Activated T-cell treated with anti-CD3 and anti-CD28 coated beads, Interleukin-2, amount 50 U/mL, for 4 hours (primary cell): ENCODE measurements at regions not wholly inside any gene's neighbourhood (a gene's known extent, or its start where the extent isn't known, plus 50 kb on each side); places are given as distances from the start of the nearest gene placed in this dataset.
"Not testable (repeated sequence)": the region's sequence is repeated elsewhere in the genome, so short reads cannot be mapped to it uniquely, and the experiment has no call there.

Experiments used
- ATAC-seq, 2 donors: fragments of 200-7000 bp; cut with Tn5 transposase; one replicate each; pipeline ENCODE4 v1.10.0; 2021
- DNase-seq: peaks from one replicate; pipeline ENCODE4 v3.0.0-alpha.2; 2020
- H3K27me3 Mint-ChIP-seq: one replicate; pipeline ENCODE4 v1.8.0; 2021; ENCODE audit warnings: low read depth, mixed read lengths
- H3K36me3 Mint-ChIP-seq: one replicate; pipeline ENCODE4 v1.8.0; 2022; ENCODE audit warnings: mixed read lengths; ENCODE audit not compliant: insufficient read depth
- H3K4me1 Mint-ChIP-seq: one replicate; pipeline ENCODE4 v1.8.0; 2021; ENCODE audit warnings: low read depth, mixed read lengths
- H3K4me3 Mint-ChIP-seq: one replicate; pipeline ENCODE4 v1.8.0; 2021; ENCODE audit warnings: mild to moderate bottlenecking, moderate library complexity, mixed read lengths
- H3K9me3 Mint-ChIP-seq: one replicate; pipeline ENCODE4 v1.8.0; 2021; ENCODE audit warnings: mixed read lengths

DNA sequence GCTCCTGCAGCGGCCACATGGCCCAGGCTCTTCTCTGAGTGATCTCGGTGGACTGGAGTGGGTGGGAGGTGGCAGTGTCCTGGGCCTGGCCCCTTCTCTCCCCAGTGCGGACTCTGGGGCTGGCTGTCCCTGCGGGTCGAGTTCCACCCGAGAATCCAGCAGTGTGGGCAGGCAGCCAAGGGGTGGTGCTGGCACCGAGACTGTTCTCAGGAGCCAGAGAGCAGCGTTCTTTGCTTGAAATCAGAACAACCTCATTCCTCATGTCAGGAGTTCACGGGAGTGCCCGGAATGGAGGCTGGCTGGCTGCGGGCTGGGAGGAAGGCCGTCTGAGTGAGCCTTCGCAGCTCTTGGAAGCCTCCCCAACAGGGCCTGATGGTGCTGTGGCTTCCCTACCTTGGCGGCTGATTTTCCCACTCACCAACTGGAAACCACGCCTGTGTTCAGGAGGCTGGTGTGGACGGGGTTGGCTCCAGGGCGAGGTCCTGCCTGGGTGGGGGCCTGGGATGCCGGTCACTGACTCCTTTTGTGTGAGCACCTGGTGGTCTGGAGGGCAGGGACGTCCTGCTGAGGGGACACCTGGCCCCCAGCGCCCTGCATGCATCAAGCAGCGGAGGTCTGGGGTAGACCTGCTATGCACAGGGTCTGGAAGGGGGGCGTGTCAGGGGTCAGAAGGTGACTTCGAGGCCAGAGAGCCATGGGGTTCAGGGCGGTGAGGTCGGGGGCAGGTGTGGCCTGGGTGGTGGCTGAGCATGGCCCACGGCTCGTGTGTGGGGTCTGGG is 137.6 kb downstream of the TMEM121 start:
- not testable (repeated sequence) for H3K4me1 Mint-ChIP-seq, H3K4me3 Mint-ChIP-seq, ATAC-seq, H3K27me3 Mint-ChIP-seq, DNase-seq, H3K36me3 Mint-ChIP-seq
- peaks cover 10% of the 10 kb centered on the region for H3K9me3 Mint-ChIP-seq

DNA sequence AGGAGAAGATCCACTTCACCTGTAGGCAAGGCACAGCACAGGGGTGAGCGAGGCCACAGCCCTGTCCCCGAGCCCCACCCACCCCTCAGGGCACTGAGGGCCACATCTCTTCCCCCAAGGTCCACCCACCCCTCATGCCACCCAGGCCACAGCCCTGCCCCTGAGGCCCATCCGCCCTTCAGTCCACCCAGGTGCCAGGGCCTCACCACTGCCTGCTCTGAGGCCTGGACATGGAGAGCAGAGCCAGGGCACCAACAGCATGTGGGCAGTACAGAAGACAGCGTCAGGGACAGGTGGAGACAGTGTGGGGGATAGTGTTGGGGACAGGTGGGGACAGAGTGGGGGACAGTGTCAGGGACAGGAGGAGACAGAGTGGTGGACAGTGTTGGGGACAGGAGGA is 138.3 kb downstream of the TMEM121 start:
- Mint-ChIP-seq H3K9me3 (peaks cover 8% of the 10 kb centered on the region), H3K4me1 (no peaks in the 10 kb centered on the region), H3K4me3 (no peak overlapping the region), H3K27me3 (peaks cover 9% of the 10 kb centered on the region), H3K36me3 (no peaks in the 10 kb centered on the region)
- DNase-seq, result no peak
- no peak for ATAC-seq

DNA sequence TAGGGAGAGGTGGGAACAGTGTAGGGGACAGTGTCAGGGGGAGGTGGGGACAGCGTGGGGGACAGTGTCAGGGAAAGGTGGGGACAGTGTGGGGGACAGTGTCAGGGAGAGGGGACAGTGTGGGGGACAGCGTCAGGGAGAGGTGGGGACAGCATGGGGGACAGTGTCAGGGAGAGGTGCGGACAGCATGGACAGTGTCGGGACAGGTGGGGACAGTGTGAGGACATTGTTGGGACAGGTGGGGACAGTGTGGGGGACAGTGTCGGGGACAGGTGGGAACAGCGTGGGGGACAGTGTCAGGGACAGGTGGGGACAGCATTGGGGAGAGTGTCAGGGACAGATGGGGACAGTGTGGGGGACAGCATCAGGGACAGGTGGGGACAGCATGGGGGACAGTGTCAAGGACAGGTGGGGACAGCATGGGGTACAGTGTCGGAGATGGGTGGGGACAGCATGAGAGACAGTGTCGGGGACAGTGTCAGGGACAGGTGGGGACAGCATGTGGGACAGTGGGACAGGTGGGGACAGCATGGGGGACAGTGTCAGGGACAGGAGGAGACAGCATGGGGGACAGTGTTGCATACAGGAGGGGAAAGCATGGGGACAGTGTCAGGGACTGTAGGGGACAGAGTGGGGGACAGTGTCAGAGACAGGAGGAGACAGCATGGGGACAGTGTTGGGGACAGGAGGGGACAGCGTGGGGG is 139.0 kb downstream of the TMEM121 start:
- peaks cover 6% of the 10 kb centered on the region for H3K27me3 Mint-ChIP-seq
- DNase-seq (no peak), ATAC-seq (no peak)
- peaks cover 1% of the 10 kb centered on the region for H3K9me3 Mint-ChIP-seq
- H3K4me3 Mint-ChIP-seq, result no peak overlapping the region
- H3K36me3 Mint-ChIP-seq, result no peaks in the 10 kb centered on the region
- no peaks in the 10 kb centered on the region for H3K4me1 Mint-ChIP-seq

DNA sequence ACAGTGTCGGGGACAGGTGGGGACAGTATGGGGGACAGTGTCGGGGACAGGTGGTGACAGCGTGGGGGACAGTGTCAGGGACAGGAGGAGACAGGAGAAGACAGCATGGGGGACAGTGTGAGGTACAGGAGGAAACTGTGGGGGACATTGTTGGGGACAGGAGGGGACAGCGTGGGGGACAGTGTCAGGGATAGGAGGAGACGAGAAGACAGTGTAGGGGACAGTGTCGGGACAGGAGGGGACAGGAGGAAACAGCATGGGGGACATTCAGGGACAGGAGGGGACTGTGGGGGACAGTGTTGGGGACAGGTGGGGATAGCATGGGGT is 139.5 kb downstream of the TMEM121 start:
- peaks cover 3% of the 10 kb centered on the region for H3K27me3 Mint-ChIP-seq
- no peaks in the 10 kb centered on the region for H3K36me3 Mint-ChIP-seq
- no peaks in the 10 kb centered on the region for H3K4me1 Mint-ChIP-seq
- H3K9me3 Mint-ChIP-seq, result no peaks in the 10 kb centered on the region
- DNase-seq (no peak), ATAC-seq (no peak)
- H3K4me3 Mint-ChIP-seq, result no peak overlapping the region

DNA sequence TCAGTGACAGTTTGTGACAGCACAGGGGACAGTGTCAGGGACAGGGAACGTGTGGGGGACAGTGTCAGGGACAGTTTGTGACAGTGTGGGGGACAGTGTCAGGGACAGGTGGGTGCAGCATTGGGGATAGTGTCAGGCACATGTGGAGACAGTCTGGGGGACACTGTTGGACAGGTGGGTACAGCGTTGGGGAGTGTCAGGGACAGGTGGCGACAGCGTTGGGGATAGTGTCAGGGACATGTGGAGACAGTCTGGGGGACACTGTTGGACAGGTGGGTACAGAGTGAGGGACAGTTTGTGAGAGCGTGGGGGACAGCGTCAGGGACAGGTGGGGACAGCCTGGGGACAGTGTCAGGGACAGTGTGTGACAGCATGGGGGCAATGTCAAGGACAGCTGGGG is 140.0 kb downstream of the TMEM121 start:
- Mint-ChIP-seq H3K27me3 (peaks cover 3% of the 10 kb centered on the region), H3K36me3 (no peaks in the 10 kb centered on the region), H3K4me3 (no peak overlapping the region), H3K9me3 (no peaks in the 10 kb centered on the region), H3K4me1 (no peaks in the 10 kb centered on the region)
- ATAC-seq (no peak), DNase-seq (no peak)

DNA sequence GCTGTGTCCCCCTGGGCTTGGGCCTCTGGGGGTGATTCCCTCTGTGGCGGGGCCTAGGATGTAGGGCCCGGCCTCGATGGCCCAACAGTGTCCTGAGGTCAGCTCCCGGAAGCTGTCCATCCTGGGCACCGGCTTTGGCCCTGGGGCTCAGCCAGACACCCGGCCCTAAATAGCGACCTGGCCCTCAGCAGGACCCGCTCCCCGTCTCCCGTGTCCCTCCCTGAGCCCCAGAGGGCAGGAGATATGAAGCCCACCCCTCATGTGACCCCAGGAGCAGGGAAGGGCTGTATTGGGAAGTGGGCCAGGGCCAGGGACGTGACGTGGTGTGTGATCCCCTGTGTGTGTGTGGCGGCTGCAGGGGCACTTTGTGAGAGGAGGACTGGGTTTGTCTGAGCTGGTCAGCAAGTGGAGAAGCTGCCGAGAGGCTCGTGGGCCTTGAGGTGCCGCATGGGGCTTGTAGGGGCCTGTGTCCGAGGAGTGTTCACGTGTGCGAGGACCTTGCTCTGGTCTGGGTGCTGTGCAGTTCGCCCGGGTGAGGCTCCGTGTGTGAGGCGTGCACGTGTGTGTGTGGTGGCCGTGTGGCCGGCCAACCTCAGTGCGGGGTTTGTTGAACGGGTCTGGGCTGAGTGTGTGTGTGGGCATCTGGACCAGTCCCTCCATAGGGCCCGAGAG is 140.7 kb downstream of the TMEM121 start:
- not testable (repeated sequence) for H3K9me3 Mint-ChIP-seq, H3K36me3 Mint-ChIP-seq, ATAC-seq, H3K27me3 Mint-ChIP-seq, H3K4me1 Mint-ChIP-seq, DNase-seq, H3K4me3 Mint-ChIP-seq

DNA sequence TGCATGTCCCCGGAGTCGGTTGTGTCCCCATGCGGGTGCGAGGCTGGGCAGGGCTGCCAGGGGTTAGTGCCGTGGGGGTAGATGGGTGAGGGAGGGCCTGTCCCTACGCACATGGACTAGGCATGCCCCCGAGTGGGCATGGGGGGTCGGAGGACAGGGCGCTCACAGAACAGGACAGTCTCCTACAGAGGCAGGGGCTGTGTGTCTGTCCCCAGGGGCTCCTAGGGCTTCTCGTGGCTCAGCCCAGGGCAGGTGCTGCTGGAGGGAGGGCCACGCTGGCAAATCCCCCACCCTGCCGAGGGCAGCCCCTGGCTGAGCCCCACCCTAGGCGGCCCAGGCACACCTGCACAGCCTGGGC is 141.3 kb downstream of the TMEM121 start:
- not testable (repeated sequence) for H3K27me3 Mint-ChIP-seq, H3K4me1 Mint-ChIP-seq, H3K9me3 Mint-ChIP-seq, ATAC-seq, H3K4me3 Mint-ChIP-seq, DNase-seq, H3K36me3 Mint-ChIP-seq

DNA sequence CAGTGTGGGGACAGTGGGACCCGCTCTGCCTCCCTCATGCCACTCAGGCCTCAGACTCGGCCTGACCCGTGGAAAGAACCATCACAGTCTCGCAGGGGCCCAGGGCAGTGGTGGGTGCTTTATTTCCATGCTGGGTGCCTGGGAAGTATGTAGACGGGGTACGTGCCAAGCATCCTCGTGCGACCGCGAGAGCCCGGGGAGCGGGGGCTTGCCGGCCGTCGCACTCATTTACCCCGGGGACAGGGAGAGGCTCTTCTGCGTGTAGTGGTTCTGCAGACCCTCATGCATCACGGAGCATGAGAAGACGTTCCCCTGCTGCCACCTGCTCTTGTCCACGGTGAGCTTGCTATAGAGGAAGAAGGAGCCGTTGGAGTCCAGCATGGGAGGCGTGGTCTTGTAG is 141.6 kb downstream of the TMEM121 start:
- not testable (repeated sequence) for H3K9me3 Mint-ChIP-seq, ATAC-seq, DNase-seq, H3K36me3 Mint-ChIP-seq, H3K4me3 Mint-ChIP-seq, H3K27me3 Mint-ChIP-seq, H3K4me1 Mint-ChIP-seq

DNA sequence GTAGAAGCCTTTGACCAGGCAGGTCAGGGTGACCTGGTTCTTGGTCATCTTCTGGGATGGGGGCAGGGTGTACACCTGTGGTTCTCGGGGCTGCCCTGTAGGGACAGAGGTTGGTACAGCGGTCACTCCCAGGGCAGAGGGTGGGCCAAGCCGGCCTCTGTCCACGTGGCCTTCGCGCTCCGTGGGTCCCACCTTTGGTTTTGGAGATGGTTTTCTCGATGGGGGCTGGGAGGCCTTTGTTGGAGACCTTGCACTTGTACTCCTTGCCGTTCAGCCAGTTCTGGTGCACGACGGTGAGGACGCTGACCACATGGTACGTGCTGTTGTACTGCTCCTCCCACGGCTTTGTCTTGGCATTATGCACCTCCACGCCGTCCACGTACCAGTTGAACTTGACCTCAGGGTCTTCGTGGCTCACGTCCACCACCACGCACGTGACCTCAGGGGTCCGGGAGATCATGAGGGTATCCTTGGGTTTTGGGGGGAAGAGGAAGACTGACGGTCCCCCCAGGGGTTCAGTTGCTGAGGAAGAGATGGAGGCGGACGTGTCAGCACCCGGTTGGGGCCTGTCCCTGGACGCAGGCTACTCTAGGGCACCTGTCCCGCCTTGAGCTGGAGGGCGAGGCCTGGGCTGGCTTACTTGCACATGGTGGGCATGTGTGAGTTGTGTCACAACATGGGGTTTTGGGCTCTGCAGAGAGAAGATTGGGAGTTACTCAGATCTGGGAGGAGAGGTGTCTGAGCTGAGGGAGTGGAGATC is 142.3 kb downstream of the TMEM121 start:
- H3K4me1 Mint-ChIP-seq, H3K36me3 Mint-ChIP-seq, ATAC-seq, H3K9me3 Mint-ChIP-seq, H3K4me3 Mint-ChIP-seq, DNase-seq, H3K27me3 Mint-ChIP-seq: not testable (repeated sequence)

DNA sequence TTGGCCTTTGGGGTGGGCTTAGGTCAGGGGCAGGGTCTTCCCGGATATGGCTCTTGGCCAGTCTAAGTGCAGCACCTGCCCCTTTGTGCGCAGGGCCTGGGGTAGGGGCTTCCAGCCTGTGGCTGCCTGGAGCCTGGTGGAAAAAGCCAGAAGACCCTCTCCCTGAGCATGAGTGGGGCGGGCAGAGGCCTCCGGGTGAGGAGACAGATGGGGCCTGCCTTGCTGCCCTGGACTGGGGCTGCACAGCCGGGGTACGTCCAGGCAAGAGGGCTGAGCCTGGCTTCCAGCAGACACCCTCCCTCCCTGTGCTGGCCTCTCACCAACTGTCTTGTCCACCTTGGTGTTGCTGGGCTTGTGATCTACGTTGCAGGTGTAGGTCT is 142.8 kb downstream of the TMEM121 start:
- H3K4me1 Mint-ChIP-seq, H3K4me3 Mint-ChIP-seq, DNase-seq, H3K9me3 Mint-ChIP-seq, ATAC-seq, H3K36me3 Mint-ChIP-seq, H3K27me3 Mint-ChIP-seq: not testable (repeated sequence)

DNA sequence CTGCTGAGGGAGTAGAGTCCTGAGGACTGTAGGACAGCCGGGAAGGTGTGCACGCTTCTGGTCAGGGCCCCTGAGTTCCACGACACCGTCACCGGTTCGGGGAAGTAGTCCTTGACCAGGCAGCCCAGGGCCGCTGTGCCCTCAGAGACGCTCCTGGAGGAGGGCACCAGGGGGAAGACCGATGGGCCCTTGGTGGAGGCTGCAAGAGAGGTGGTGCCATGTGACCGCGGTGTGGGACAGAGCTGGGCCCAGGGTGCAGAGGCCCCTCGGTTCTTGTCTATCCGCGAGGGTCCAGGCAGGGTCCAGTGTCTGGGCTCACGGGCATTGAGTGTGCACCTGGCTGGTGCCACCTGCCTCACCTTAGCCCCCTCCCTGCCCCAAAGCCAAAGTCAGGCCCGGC is 143.3 kb downstream of the TMEM121 start:
- not testable (repeated sequence) for DNase-seq, H3K36me3 Mint-ChIP-seq, H3K9me3 Mint-ChIP-seq, ATAC-seq, H3K4me3 Mint-ChIP-seq, H3K4me1 Mint-ChIP-seq, H3K27me3 Mint-ChIP-seq

DNA sequence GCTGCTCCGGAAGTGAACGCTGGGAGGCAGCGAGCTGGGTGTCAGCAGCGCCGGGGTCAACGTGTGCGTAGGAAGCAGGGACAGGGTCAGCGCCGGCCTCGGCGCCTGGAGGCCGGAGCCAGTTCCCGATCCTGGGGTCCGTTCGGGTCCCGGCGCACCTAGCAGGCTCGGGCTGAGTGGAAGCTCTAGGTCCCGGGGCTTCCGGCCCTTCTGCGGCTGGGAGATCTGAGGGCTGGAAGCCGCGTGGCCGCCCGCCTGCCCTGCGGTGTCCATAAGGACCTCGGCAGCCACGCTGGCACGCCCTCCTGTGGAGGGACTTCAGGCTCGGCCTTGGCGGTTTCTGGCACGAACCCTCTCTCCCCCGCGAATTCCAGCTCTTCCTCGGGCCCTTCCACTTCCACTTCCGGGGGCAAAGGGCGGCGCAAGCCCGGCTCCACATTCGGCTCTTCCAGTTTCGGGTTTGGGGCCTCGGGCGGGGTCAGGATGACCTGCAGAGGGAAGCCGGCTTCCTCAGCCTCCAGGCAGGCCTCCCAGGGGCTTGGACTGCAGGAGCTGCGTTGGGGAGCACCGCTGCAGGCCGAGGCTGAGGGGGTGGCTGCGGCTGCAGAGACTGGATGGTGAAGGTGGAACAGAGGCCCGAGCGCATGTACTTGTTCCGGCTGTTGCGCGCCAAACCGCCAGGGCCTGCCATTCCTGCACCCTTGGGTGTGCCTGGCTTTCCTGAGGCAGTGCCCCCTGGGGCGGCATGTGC is 146.2 kb downstream of the TMEM121 start:
- ATAC-seq, H3K4me1 Mint-ChIP-seq, H3K9me3 Mint-ChIP-seq, H3K27me3 Mint-ChIP-seq, H3K4me3 Mint-ChIP-seq, H3K36me3 Mint-ChIP-seq, DNase-seq: not testable (repeated sequence)

DNA sequence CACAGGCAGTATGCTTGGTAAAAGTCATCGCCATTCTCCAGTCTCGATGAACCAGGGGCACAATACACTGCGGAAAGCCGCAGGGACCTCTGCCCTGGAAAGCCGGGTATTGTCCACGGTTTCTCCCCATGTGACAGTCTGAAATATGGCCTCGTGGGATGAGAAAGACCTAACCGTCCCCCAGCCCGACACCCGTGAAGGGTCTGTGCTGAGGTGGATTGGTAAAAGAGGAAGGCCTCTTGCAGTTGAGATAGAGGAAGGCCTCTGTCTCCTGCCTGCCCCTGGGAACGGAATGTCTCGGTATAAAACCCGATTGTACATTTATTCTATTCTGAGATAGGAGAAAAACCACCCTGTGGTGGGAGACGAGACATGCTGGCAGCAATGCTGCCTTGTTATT is 149.1 kb downstream of the TMEM121 start:
- not testable (repeated sequence) for H3K9me3 Mint-ChIP-seq, H3K36me3 Mint-ChIP-seq, ATAC-seq, DNase-seq, H3K4me1 Mint-ChIP-seq, H3K4me3 Mint-ChIP-seq, H3K27me3 Mint-ChIP-seq
